CD4-positive, alpha-beta T cell treated with Interleukin-17A for 1 hour (primary cell): ENCODE measurements at regions not wholly inside any gene's neighbourhood (a gene's known extent, or its start where the extent isn't known, plus 50 kb on each side); places are given as distances from the start of the nearest gene placed in this dataset.

Experiments used
- DNase-seq: peaks from one replicate; pipeline ENCODE4 v3.0.0-alpha.2; 2020

DNA sequence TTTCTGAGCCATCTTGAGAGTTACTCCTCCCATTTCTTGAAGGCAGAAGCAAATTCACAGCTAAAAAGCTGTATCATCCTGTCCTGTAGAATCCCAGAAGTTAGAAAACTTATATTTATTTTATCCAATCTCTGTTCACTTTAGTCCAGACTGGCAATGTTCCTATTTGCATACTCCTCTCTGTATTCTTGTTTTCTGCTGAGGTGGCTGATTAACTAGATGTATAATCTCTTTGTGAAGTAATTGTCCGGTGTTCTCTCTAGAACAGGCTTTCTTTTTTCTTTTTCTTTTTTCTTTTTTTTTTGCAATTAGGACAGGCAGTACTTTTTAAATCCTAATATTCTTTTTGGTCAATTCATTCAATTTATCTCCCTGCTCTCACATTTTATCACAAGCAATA lies 411.0 kb downstream of the KCNJ3 start:
- no peak for DNase-seq

DNA sequence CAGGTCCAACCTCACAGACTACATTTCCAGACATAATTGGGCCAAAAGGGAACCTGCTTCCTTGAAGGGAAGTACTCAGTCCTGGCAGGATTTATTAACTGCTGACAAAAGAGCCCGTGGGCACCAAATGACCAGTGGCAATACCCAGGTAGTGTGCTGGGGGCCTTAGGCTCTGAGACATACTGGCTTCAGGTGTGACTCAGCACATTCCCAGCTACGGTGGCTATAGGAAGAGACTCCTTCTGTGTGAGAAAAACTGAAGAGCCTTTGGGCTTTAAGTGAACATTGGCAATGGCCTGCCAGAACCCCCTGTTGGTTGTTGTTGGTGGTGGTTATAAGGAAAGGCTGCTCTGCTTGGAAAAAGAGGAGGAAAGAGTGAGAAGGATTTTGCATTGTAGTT lies 401.8 kb downstream of the KCNJ3 start:
- DNase-seq: no peak

DNA sequence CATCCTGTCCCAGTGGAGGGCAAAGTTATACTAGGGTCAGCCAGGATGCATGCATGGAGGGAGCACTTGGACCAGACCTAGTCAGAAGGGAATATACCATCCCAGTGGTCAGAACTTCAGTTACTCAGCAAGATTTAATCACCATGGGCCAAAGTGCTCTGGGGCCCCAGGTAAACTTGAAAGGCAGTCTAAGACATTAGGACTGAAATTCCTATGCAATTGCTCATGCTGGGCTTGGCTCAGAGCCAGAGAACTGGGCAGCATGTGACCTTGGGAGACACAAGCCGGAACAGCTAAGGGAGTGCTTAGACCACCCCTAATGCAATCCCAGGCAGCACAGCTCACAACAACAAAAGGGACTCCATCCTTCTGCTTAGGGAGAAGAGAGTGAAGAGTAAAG lies 401.3 kb downstream of the KCNJ3 start:
- no peak for DNase-seq

DNA sequence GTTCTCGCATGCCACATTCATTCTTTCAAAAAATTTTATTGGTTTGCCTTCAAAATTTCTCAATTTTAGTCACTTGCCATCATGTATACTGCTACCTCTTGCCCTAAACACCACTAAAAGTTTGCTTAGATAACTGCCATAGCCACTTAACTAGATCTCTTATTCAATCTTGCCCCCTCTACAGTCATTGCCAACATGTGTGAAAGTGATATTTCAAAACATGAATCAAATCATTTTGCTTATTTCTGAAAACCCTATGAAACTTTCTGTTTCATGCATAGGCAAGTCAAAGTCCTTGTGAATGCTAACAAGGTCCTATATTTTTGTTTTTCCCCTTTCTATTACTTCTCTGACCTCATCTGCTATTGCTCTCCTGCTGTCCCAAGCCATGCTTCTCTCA lies 397.1 kb downstream of the KCNJ3 start:
- no peak for DNase-seq

DNA sequence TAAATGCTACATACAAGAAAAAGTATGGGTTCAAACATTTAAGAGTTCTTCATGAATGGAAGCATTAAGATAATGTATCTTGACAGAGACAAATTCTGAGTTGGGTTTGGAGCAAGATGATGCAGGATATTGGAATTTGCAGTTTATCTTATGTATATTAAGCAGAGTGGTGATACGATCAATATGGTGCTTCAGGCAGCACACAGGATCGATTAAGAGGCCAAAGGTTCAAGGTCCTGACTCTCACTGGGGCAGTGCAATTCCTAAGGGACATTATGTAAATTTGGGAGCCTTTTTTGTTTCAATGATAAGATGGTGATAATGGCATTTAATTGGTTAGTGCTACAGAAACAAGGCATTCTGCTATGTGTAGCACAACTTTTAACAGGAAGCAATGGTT lies 381.9 kb downstream of the KCNJ3 start:
- DNase-seq: no peak

DNA sequence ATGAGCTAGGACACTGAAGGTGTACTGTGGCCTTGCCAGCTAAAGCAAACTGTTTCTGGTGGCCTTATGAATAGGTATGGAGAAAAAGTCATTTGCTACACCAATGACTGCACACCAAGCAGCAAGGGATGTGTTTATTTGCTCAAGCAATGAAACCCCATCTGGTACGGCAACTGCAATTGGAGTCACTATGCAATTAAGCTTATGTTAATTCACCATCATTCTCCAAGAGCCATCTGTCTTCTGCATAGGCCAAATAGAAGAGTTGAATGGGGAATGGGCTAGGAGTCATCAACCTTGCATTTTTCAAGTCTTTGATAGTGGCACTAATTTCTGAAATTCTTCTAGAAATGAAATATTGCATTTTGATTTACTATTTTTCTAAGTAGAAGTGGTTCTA lies 372.0 kb downstream of the KCNJ3 start:
- no peak for DNase-seq

DNA sequence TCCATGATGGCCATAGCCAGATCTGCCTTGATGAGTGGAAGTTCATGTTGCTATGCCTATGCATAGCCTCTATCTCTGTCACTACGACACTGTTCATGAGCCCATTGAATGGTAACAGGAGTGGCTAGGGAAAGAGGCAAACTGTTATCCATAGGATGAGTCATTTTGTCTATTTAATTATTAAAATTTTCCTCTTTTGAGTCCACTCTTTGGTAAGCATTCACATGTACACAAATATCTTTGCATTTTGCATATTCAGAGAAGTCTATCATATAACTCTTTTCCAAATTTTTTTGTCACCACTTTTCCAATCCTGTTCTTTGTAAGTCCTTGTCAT lies 364.4 kb downstream of the KCNJ3 start:
- no peak for DNase-seq

DNA sequence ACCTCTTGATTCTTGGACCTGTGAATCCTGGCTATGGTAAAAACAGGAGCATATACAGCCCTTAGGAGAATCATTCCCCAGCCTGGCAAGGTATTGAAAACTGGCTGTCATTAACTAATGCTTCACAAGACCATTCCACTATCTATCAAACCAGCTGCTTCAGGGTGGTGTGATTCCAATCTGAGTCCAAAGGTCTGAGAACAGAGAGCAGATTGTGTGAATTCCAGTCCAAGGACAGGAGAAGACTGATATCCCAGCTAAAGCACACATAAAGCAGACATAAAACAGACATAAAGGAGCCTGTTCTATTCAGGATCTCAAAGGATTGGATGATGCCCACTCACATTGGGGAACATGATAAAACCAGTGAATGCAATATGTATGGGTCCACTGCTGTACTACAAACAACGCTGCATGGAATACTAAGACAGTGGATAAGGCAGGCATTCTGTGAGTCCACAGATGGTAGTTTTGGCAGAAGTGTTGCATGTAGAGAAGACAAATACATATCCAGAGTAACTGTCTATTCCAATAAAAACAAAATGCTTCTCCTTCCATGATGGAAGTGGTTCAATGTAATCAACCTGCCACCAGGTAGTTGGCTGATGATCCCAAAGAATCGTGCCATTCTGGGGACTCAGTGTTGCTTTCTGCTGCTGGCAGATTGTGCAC lies 363.9 kb downstream of the KCNJ3 start:
- DNase-seq: no peak

DNA sequence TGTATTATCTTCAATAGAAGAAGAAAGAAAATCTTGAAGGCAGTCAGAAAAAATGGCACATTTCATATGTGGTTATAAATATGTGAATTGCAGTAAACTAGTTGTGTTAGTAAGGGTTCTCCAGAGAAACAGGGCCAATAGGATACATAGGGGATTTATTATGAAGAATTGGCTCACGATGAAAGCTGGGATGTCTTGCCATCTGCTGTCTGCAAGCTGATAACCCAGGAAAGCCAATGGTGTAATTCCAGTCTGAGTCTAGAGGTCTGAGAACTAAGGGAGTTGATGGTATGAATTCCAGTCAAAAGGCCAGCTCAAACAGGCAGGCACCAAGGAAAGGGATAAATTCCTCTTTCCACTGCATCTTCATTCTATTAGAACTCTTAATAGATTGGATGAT lies 362.4 kb downstream of the KCNJ3 start:
- DNase-seq: no peak

DNA sequence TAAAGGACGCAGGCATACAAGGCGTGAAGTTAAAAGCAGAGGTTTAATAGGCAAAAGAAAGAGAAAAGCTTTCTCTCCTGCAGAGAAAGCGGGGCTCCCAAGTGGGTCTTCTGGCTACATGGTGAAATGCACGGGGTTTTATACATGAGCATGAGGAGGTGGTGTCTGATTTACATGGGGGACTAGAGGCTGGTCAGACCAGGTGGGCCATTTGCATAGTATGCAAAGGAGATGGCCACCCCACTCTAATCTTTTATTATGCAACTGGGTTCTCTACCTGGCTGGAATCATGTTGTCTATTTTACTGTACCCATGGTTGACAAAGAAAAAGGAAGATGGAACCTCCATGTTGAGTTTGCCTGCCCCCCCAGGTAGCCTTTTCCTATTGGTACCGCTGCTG lies 356.2 kb downstream of the KCNJ3 start:
- no peak for DNase-seq

DNA sequence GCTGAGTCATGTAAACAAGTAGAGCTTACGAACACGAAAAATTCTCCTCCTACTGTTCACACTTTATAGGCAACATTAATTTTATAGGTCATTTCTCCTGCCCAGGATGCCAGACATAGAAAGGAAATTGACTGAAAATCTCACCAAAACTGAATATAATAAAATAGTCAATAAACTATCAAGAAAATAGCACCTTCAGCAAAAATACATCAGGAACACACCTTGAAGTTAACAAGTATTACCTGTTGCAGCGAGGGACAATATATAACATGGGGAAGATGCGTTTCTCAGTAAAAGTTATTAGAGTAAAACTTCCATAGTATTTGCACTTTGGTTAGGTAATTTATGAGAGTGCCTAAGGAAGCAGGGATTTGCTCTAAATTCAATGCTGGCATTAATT lies 344.6 kb downstream of the KCNJ3 start:
- no peak for DNase-seq

DNA sequence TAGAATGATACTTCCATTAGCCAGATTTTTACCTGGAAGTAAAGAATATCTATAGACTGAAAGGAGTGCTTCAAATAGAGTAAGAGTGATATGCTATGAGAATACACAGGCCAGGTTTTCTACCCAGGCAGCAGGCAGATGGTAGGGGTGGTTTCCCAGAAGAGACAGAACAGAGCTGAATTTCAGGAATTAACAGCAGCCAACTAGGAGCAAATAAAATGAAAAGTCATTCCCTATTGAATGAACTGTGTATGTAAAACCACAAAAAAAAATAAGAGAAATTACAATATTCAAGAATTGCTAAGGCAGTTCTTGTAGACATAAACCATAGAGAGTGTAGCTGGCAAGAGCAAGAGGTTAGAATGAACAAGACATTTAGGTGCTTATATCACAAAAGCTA lies 336.8 kb downstream of the KCNJ3 start:
- DNase-seq: no peak

DNA sequence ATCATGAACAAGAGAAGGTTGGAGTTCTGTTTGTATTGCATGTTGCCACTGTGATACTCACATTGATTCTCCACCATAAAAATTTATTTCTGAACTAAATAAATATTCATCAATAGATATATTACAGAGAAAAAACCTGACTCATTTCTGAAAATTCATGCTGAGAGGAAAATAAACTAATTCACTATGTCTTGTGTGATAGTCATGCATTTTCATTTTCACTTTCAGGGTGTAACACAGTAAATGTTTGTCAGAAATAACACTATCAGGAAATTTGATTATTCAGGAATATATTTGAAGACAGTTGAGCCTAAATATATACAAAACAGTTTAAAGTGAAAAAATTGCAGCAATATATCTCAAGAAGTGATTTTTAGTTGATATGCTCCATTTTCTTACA lies 335.2 kb downstream of the KCNJ3 start:
- DNase-seq: no peak

DNA sequence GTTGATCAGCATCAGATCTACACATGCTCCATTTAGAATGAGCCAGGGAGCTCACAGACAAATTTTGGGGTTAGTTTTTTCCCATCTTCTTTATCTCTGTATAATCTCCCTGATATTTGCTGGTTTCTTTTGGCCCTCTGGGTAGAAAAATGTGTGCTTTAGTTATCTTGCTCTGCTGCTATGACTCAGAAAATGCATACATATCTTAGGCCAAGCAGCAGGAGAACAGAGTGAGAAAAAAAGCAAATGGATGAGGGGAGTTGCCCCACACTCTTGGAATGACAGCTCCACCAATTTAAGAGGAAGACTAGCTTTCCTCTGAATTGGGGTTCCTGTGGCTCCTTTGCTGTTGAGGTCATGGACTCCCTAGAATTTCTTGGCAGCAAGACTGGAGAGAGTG lies 331.8 kb downstream of the KCNJ3 start:
- no peak for DNase-seq

DNA sequence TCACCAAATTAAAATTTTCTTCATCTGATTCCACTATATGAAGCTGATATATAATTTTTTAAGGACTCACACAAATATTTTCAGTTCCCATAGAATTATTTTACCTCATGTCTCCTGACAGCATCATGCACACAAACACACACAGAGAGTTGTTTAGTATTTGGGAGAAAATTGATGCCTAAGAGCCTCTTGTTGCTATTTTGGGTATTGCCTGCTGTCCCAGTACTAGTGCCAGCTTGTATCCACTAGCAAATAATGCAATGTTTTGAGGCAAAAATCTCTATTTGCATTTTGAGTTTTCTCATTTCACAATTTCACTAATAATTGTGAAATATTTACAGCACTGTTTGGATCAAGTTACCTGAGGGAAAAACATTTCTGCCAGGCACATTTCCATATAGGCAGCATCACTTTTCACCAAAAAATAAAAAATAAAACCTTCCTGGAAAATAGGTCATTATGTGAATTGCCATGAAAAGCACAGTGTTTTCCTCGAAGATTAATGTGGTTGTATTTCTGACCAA lies 328.2 kb downstream of the KCNJ3 start:
- no peak for DNase-seq

DNA sequence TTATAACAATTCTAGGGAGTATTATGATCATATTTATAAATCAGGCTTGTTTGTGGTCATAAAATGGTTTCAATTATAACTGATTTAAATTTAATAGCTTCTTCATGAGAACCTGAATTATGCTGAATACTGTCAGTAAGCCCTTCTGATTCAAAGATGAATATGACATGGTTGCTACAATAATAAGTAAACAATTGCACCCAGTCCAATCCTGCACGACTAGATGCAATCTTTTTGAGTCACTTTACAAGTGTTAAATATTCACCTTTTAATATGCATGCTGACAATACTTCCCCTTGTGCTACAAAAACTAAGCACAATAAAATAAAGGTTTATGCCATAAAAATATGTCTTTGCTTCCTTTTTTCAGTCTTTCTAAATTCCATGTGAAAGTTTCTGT lies 325.2 kb downstream of the KCNJ3 start:
- DNase-seq: no peak

DNA sequence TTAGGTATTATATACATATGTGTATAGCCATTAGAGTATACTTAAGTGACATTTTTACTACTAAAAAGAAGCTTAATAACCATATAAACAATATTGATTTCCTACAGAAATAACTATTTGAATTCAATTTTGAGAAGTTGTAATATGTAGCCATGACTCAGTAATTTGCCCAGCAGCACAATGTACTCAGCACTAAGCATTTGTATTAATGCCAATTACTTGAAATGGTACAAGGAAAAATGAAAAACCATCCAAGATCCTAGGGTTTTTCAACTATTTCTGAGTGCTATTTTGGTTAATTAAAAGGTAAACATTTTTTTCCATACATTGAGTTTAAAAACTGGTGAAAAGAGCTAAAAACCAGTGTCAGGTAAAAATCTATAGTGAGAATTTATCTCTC lies 324.0 kb downstream of the KCNJ3 start:
- DNase-seq: no peak

DNA sequence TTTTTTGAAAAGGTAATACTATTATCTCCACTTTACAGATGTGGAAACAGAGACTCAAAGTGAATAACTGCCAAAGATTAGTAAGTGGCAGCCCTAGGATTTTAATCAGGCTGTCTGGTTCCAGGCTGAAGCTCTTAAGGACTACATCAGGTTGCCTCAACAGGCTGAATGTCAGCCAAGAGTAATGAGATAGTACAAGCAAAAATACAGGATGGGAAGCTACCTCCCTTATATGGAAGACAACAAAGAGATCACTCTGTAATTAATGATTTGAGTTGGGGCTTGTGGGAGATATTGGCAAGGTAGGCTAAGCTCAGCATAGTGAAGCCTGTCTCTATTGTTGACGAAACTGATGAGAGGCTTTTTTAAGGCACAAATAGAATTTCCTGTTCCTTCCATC lies 323.1 kb downstream of the KCNJ3 start:
- DNase-seq: no peak

DNA sequence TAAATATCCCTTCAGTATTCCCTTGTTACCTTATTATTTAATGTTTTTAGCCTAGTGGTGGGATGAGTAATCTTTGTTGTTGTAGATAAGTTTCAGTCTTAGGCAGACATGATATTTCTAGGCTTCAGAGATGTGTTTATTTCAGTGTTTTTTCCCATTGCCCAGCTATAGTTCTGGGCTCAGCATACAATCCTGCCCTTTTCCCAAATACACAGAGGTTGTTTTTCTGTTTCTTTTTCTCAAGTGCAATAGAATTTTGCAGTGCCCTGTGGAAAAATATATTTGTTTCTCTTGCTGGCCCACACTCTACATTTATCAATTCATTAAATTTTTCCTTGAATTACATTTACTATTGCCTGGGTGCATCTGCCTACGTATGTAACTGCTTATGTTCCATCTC lies 321.8 kb downstream of the KCNJ3 start:
- no peak for DNase-seq

DNA sequence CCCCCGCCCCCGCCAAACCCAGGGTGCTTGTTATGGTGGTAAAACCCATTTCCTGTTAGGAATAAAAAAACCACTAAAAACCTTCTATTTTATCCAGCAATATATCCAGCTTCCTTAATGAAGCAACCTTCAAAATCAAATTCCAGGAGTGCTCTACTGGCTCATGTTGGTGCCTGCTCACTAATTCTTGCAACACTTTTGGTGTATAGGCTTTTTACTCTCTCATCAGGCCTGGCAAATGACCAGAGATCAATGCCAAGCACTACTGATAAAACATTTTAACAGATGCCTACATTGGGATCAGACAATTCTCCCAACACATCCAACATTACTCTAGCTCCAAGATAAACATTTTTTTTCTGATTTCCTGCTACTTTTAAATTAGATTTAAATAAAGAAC lies 312.4 kb downstream of the KCNJ3 start:
- no peak for DNase-seq

DNA sequence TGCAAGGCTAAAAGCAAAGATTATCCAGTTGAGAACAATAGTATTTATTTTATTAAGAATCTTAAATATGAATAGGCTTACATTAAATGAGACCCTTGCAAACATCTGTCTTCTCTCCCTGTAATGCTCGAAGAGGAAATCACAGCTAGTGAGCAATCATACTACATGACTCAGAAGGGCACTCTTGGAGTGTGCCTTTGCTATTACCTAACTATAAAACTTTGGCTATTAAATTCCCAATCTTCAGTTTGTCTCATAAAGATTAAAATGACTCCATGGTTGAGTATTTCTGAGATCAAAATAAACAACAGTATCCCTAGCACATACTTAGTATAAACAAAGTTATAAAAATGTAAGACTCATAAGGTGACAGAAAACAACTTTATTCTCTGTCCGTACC lies 296.9 kb downstream of the KCNJ3 start:
- no peak for DNase-seq

DNA sequence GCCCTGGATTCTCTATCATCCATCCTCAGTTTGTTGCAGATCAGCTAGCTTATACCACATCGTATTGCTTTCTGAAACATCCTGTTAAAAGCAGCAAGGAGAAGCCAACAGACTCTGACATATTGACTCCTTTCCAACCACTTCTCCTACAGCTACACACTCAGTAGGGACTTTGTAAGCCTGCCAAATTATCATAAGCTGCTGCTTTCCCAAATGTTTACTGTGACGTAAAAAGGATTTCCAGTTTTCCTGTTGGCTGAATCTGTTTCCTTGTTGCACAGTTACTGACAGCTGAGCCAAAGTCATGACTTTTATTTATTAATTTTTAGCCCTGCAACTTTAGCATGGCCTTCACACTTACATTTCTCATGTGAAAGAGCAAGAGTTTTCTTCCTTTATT lies 294.3 kb downstream of the KCNJ3 start:
- no peak for DNase-seq

DNA sequence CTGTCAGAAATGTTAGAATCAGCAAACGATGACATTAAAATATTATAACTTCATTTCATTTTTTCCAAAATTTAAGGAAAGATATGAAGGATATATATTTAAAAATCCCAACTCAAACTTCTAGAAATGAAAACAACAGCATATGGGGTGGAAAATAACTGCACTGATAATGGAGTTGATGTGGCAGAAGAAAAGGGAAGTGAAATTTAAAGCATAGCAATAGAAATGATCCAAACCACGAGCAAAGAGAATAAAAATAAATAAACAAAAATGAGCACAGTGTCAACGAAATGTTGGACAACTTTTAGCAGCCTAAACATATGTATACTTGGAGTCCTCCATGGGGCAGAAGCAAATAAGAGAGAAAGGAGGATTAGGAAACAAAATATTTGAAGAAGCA lies 280.2 kb downstream of the KCNJ3 start:
- no peak for DNase-seq

DNA sequence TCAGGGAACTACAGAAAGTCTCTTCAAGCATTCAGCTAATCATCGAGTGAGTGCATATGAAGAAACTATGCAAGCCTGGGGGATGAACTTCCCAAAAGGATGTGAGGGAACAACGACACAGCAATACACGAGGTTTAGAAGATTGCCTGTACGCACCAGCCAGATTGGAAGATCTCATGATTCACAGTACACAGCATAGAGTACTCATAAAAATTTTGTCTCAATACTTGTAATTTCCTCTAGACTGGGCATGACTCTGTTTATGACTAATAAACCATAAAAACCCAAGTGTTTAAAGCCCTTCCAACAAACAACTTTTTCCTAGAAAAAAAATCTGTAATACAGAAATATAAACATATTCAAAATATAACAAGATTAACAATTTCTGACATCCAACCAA lies 279.7 kb downstream of the KCNJ3 start:
- DNase-seq: no peak

DNA sequence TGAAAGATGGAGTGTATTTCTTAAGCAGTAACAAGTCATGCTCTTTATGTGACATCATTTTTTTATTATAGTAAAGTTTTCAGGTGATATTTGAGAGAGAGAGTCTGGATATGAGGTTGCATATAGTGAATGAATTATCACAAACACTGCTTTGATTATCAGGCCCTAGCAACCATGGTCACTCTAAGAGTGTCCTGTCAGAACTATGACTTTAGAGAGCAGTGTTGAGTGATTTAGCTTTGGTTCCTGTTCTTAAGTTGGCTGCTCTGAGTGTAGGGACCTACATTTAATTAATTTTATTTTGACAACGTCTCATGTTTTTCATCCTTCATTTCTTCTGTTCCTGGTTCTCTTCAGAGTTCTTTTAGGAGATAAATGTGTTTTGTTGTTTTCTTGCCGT lies 275.5 kb downstream of the KCNJ3 start:
- DNase-seq: no peak

DNA sequence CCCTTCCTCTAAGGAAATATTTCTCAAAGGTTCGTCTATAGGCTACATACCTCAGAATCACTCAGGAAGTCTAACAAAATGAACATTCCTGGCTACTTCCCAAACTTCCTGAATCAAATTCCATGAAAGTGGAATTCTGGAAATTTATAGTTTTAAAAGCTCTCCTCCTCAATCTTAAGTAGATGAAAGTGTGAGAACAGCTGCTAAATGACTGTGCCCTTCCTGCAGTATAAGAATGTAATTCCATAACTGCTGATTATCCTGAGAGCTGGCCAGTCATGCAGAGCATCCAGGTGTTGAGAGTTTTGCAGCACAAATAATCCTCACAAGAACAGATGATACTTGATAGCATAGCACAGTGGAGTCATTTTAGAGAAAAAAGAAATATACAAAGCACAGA lies 265.0 kb downstream of the KCNJ3 start:
- no peak for DNase-seq
